Activated naive CD8-positive, alpha-beta T cell treated with anti-CD3 and anti-CD28 coated beads for 36 hours (primary cell): ENCODE measurements at regions not wholly inside any gene's neighbourhood (a gene's known extent, or its start where the extent isn't known, plus 50 kb on each side); places are given as distances from the start of the nearest gene placed in this dataset.

Experiments
- DNase-seq: peaks from one replicate; pipeline ENCODE4 v3.0.0; 2021
- H3K27ac Mint-ChIP-seq: one replicate; pipeline ENCODE4 v1.8.0; 2022; ENCODE audit warnings: mild to moderate bottlenecking, moderate library complexity, mixed read lengths
- H3K27me3 Mint-ChIP-seq: one replicate; pipeline ENCODE4 v1.8.0; 2022; ENCODE audit warnings: mild to moderate bottlenecking, mixed read lengths
- H3K36me3 Mint-ChIP-seq: one replicate; pipeline ENCODE4 v1.8.0; 2021; ENCODE audit warnings: mild to moderate bottlenecking, mixed read lengths
- H3K4me1 Mint-ChIP-seq: one replicate; pipeline ENCODE4 v1.8.0; 2021; ENCODE audit warnings: mixed read lengths
- H3K4me3 Mint-ChIP-seq: one replicate; pipeline ENCODE4 v1.8.0; 2022; ENCODE audit warnings: mild to moderate bottlenecking, moderate library complexity, mixed read lengths
- H3K9me3 Mint-ChIP-seq: one replicate; pipeline ENCODE4 v1.8.0; 2022; ENCODE audit warnings: mixed read lengths

DNA sequence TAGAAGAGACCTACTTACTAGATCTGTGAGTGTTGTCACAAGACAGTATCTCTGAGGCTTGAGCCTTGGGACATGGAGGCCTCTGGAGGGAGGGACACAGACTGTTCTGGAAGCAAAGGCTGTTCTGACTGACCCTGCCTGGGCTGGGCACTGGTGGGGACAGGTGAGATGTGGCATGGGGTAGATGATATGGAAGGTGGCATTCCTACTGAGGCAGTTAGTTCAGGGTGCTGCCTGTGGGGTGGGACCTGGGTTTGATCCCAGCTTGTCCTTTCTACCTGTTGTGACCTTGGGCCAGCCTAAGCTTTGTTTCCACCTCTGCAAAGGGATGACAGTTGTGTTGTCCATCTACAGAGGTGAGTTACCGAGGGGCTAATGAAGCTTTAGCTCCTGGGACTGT, 140.2 kb downstream of the C9orf50 start:
- Mint-ChIP-seq H3K27me3 (no peaks in the 10 kb centered on the region), H3K9me3 (no peaks in the 10 kb centered on the region), H3K4me1 (peaks cover 18% of the 10 kb centered on the region), H3K4me3 (no peak overlapping the region), H3K36me3 (no peaks in the 10 kb centered on the region), H3K27ac (no peak overlapping the region)
- no peak for DNase-seq

DNA sequence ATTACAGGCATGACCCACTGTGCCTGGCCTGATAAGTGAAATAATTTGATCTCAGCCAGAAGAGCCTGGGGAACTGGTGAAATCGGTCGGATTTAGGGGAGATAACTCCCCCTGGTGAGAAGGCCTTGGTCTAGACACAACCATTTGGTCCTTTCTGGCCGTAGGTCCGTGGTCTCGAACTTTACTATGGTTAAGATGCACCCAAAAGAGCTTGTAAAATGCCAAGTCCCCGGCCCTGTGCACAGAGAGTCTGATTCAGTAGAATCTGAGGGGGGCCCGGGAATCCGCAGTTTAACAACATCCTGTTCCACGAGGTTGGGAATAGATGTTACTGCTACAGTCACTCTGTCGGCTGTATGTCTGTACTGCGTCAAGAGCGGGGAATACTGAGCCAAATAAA, 140.7 kb downstream of the C9orf50 start:
- H3K36me3 Mint-ChIP-seq = no peaks in the 10 kb centered on the region
- peaks cover 13% of the 10 kb centered on the region for H3K4me1 Mint-ChIP-seq
- no peak overlapping the region for H3K27ac Mint-ChIP-seq
- DNase-seq = no peak
- no peaks in the 10 kb centered on the region for H3K9me3 Mint-ChIP-seq
- H3K27me3 Mint-ChIP-seq = no peaks in the 10 kb centered on the region
- no peak overlapping the region for H3K4me3 Mint-ChIP-seq

DNA sequence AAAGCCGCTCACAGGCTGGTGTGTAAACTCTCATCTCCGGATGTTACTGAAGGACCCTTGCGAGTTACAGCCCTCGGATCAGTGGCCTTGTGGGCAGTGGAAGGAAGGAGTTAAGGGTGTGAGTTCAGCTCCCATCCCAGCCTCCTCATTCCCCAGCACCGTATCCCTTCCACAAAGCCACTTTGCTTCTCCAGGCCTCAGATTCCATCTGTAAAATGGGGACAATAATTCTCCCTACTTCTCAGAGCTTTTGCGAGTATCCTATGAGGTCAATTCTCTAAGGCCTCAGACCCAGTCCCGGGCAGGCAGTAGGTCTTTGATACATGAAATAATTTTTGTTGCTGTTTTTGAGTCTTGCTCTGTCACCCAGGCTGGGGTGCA, 141.3 kb downstream of the C9orf50 start:
- H3K27me3 Mint-ChIP-seq = no peaks in the 10 kb centered on the region
- H3K27ac Mint-ChIP-seq = no peak overlapping the region
- peaks cover 4% of the 10 kb centered on the region for H3K9me3 Mint-ChIP-seq
- no peak overlapping the region for H3K4me3 Mint-ChIP-seq
- DNase-seq = no peak
- peaks cover 12% of the 10 kb centered on the region for H3K4me1 Mint-ChIP-seq
- H3K36me3 Mint-ChIP-seq = peaks cover 3% of the 10 kb centered on the region

DNA sequence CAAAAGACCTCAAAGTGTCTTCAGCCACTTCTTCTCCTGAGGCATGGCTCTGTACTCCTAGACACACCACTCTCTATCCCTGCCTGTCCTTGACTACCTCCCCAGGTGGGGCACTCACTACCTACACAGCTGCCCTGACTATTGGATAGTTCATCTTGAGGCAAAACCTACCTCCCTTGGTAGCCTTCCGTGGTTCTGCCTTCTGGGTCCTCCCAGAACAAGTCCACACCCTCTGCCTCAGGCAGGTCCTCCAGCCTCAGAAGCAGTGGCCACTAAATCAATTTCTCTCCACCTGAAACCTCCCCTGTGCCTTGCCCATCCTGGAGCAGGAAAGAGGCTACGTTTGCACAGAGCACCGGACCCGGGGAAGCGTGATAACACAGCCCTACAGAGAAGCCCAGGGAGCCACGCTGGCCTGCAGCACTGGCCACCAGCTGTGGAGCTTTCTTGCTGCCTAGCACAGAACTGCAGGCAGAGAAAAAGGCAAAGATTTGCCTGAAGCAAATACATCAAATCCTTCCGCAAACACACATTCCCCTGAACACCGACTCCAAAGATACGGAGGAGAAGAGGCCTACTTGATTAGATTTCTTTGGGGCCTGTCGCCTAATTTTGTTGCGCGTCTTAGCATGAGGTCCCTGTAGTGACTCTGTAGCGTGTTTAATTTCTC, 141.8 kb downstream of the C9orf50 start:
- peaks cover 7% of the 10 kb centered on the region for H3K4me1 Mint-ChIP-seq
- H3K27ac Mint-ChIP-seq = no peak overlapping the region
- no peaks in the 10 kb centered on the region for H3K27me3 Mint-ChIP-seq
- H3K9me3 Mint-ChIP-seq = peaks cover 4% of the 10 kb centered on the region
- no peak for DNase-seq
- H3K4me3 Mint-ChIP-seq = no peak overlapping the region
- peaks cover 3% of the 10 kb centered on the region for H3K36me3 Mint-ChIP-seq

DNA sequence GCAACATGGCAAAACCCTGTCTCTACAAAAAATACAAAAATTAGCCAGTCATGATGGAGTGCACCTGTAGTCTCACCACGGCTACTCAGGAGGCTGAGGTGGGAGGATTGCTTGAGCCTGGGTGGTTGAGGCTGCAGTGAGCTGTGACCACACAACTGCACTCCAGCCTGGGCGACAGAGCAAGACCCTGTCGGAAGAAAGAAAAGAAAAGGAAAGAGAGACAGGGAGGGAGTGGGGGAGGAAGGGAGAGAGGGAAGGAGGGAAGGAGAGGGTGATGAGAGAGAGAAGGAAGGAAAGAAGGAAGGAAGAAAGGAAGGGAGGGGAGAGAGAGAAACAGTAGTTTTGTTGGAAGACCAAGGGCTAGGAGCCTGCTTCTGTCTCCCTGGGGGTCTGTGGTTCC, 142.4 kb downstream of the C9orf50 start:
- no peak overlapping the region for H3K4me3 Mint-ChIP-seq
- no peaks in the 10 kb centered on the region for H3K27me3 Mint-ChIP-seq
- peaks cover 3% of the 10 kb centered on the region for H3K36me3 Mint-ChIP-seq
- H3K9me3 Mint-ChIP-seq = peaks cover 4% of the 10 kb centered on the region
- no peak for DNase-seq
- peaks cover 3% of the 10 kb centered on the region for H3K4me1 Mint-ChIP-seq
- peak overlapping the region; percentile 46 for H3K27ac Mint-ChIP-seq

DNA sequence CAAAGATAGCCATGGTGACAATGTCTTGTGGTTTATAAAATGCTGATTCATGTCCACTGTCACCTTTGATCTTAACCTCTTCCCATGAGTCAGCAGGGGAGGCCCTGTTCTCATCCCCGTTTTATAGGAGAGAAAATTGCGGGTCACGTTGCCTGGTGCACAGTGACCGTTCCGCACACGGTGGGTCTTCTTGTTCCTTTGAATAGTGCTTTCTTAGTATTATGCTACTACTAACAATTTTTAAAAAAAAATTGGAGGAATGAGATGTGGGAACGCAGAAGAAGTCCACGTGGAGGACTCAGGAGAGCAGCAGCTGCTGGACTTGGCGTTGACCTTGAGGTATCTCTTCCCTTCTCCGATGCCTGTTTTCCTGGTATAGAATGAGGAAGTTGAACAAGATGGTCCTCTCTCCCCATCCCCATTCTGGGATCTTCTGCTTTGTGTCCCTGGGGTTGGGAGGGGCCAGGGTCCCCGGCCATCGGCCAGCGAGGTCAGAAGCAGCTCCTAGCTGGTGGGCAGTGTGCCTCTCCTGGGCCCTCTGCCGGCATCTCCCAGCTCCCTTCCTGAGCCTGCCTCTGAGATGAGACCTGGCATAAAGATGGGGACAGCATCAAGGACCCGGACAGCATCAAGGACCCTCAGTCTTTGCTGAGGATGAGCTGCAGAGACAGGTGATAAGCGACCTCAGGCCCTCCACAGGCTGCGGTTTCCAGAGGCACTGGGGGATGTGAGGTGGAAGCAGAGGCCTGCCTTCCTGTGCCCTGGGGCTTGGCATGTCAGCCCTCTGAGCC, 143.9 kb downstream of the C9orf50 start:
- H3K4me3 Mint-ChIP-seq = no peak overlapping the region
- no peak for DNase-seq
- H3K9me3 Mint-ChIP-seq = peaks cover 4% of the 10 kb centered on the region
- H3K36me3 Mint-ChIP-seq = peaks cover 3% of the 10 kb centered on the region
- no peaks in the 10 kb centered on the region for H3K27me3 Mint-ChIP-seq
- peaks cover 4% of the 10 kb centered on the region for H3K4me1 Mint-ChIP-seq
- H3K27ac Mint-ChIP-seq = no peak overlapping the region

DNA sequence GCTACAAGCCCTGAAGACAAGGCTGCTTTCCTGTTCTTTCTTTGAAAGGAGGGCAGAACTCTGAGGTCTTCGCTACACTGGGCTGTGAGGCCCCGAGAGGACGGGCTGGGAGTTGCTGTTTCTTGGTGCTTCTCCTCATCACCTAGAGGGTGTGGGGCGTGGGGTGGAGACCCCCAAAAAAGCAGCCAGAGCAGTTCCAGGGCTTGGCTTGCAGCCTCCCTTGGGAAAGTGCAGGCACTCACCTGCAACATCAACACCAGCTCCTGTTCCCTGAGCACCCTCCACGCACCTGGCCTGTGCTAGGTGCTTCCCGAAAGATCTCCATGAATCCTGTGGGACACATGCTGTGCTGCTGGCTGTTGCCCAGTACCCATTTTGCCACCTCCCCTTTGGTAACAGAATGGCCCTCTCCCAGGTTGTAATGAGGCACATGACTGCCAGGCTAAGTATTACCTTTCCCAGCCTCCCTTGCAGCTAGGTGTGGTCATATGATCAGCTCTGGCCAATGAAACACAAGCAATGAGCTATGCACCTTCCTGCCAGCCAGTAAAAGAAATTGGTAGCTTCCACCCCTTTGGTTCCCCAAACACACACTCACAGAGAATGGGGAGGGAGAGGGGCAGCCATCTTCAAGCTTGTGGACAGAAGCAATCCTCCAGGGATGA, 146.0 kb downstream of the C9orf50 start:
- DNase-seq = no peak
- H3K9me3 Mint-ChIP-seq = peaks cover 4% of the 10 kb centered on the region
- H3K27ac Mint-ChIP-seq = no peak overlapping the region
- peaks cover 21% of the 10 kb centered on the region for H3K4me1 Mint-ChIP-seq
- H3K27me3 Mint-ChIP-seq = no peaks in the 10 kb centered on the region
- peaks cover 3% of the 10 kb centered on the region for H3K36me3 Mint-ChIP-seq
- no peak overlapping the region for H3K4me3 Mint-ChIP-seq

DNA sequence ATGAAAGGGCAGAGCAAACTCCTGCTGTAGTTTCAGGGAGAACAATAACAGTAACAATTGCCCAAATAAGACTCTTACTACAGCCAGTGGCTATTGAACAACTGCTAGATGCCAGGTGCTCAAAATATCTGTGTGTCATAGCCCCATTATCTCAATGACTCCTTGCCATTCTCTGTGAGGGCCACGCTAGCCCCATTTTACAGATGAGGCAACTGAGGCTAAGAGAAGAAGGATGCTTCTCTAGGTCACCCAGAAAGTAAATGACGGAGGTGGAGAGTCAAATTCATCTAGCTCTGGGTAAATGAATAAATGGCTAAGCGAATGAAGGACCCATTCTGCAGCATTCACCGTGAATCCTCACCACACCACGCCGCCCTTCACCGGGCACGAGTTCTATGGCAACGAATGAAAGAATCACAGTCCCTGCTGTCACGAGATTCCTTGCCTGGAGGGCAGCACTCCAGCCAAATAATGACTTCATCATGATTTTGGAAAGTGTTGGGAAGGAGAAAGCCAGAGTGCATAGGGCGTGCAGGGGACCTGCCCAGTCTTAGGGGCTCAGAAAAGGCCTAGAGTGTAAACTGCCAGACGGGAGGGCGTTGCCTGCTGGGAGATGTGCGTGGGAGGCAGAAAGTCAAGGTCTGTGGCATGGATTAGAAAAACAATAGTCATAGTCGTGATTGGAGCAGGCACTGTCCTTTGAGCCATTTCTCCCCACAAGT, 147.2 kb downstream of the C9orf50 start:
- H3K27me3 Mint-ChIP-seq = no peaks in the 10 kb centered on the region
- H3K36me3 Mint-ChIP-seq = peaks cover 3% of the 10 kb centered on the region
- no peak overlapping the region for H3K4me3 Mint-ChIP-seq
- H3K4me1 Mint-ChIP-seq = peaks cover 22% of the 10 kb centered on the region
- no peak overlapping the region for H3K27ac Mint-ChIP-seq
- H3K9me3 Mint-ChIP-seq = peaks cover 4% of the 10 kb centered on the region
- DNase-seq = no peak

DNA sequence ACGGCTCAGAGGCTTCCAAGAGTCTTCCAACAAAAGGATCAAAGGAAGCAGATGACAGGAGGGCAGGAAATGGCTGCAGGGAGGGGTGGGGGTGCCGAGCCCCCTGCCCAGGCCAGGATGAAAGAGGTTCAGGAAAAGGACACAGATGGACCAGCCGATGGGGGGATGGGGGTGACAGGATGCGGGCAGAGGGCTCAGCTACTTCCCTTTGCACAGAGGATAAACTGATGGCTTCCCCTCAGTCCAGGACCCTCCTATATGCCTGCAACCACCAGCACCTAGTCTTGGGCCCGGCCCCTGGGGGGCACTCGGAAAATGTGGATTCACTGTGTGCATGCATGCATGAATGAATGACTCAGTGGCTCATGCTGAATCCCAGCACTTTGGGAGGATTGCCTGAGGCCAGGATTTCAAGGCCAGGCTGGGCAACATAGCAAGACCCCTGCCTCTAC, 148.2 kb downstream of the C9orf50 start:
- DNase-seq = no peak
- H3K4me1 Mint-ChIP-seq = peaks cover 22% of the 10 kb centered on the region
- H3K9me3 Mint-ChIP-seq = peaks cover 4% of the 10 kb centered on the region
- H3K27me3 Mint-ChIP-seq = no peaks in the 10 kb centered on the region
- H3K36me3 Mint-ChIP-seq = peaks cover 3% of the 10 kb centered on the region
- no peak overlapping the region for H3K27ac Mint-ChIP-seq
- H3K4me3 Mint-ChIP-seq = no peak overlapping the region

DNA sequence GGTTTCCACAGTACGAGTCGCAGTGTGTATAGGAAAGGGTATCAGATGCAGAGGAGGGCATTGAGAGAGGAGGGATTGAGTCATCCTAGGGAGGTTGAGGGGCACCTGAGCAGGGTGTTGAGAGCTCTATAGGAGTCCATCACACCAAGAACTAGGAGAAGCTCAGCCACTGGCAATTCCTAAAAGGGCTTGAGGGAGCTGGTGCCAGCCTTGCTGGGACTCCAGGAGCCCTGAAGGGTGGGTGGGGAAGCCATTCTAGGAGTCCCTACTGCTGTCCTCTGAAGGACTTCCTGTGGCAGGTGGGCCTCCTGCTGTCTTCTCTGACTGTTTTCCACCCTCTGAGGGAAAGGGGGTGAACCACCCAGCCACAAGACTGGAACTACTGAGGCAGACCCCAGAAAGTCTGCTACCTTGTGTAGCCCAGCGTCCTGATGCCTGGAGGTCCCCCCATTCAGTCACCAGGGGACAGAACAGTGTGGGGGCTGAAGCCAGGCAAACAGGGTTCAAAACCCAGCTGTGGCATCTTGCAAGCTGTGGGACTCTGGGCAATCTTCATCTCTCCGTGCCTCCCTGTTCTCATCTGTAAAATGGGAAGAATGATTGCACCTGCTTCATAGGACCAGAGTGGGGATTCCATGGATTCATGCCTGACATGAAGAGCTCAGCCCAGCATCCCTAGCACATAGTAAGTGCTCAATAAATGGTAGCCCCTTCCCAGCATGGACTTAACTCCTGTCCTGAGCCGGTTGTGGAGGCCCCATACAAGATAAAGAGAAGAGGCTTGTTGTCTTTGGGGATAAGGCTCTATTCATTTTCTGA, 149.5 kb downstream of the C9orf50 start:
- H3K27me3 Mint-ChIP-seq = no peaks in the 10 kb centered on the region
- H3K36me3 Mint-ChIP-seq = peaks cover 3% of the 10 kb centered on the region
- H3K4me3 Mint-ChIP-seq = peak overlapping the region; percentile 41
- DNase-seq = peak; percentile 27
- peaks cover 4% of the 10 kb centered on the region for H3K9me3 Mint-ChIP-seq
- H3K27ac Mint-ChIP-seq = peak overlapping the region; percentile 31
- H3K4me1 Mint-ChIP-seq = peaks cover 22% of the 10 kb centered on the region

DNA sequence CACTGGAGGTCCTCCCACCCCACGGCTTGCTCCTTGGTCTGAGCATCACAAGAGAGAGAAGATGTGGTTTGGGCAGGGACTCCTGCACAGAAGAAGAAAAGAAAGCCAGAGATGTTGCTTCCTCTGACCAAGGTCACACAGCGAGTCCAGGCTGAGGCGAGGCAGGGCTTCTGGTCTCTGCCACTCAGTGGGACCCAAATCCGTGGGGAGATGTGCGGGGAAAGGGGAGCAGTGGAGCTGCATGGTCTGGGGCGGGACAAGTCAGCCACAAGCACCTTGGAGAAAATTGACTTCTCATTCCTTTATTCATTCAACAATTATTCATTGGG, 150.9 kb downstream of the C9orf50 start:
- Mint-ChIP-seq H3K27ac (no peak overlapping the region), H3K4me1 (peaks cover 22% of the 10 kb centered on the region), H3K9me3 (peaks cover 2% of the 10 kb centered on the region), H3K27me3 (no peaks in the 10 kb centered on the region), H3K4me3 (no peak overlapping the region), H3K36me3 (peaks cover 2% of the 10 kb centered on the region)
- DNase-seq = no peak

DNA sequence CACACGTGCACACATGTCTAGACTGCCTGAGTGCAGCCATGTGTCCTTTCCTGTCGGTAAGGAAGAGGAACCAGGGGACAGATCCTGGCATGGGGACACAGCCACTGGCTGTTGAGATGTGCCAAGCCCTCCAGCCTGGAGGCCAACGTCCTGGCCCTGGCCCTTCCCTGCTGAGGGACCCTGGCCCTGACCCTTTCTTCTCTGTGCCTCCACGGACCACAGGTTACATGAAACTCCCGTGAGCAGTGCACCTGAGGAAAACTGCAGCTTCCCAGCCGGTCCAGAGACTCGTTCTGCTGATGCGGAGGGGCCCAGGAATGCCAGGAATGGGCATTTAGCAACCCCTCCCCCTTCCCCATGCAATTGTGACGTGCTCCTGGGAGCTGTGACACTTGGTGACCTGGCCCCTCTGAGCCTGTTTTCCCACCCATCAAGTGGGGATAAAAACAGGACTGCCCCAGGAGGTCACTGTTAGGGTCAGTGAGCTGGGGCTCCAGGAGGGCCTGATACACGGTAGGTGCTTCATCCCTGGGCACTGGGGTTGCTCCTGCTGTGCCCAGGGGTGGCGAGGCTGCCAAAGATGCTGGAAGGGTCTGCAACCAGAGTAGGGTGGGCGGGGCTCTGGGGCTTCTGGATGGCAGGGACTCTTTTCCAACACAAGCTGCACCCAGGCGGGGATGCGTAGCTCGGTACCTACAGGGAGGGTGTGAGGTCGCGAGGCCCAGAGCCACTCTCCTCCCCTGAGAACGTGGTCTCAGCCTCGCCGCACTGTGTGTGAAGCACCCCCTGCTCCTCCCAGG, 151.5 kb downstream of the C9orf50 start:
- Mint-ChIP-seq H3K27ac (no peak overlapping the region), H3K9me3 (no peaks in the 10 kb centered on the region), H3K36me3 (no peaks in the 10 kb centered on the region), H3K4me1 (peaks cover 22% of the 10 kb centered on the region), H3K27me3 (no peaks in the 10 kb centered on the region), H3K4me3 (no peak overlapping the region)
- no peak for DNase-seq

DNA sequence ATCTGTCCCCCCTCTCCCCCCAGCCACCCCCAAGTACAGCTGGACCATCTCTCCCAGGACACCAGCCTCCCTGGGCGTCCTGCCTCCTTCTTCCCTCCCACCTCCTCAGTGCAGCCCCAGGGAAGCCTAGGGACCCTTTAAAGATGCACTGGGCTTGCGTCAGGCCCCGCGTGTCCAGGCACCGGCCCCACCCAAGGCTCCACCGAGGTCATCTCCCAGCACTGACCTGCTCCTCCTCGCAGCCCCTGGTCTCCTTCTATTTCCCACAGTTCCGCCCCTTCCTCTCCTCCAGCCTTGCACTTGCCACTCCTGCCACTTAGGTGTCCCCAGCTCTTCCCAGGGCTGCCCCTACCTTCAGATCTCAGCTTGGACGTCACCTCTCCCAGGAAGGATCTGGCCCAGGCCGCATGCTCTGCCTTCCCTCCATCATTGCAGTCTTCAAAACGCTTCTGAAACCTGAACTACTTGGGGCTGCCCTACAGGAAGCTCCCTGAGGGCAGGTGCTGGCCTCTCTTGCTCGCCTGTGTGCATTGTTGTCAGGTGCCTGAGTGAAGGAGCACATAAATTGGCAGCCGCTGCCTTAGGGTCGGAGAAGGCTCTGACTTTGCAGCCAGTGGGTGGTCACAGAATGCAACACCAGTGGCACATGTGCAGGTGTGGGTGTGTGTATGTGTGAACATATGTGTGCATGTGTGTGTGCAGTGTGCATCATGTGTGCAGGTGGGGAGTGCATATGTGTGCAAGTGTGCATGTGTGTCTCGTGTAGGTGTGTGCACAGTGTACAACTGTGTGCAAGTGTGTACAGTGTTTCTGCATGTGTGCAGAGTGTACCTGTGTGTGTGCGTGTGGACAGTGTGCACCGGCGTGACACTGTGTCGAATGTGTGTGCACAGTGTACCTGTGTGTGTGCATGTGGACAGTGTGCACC, 152.9 kb downstream of the C9orf50 start:
- Mint-ChIP-seq H3K27me3 (no peaks in the 10 kb centered on the region), H3K36me3 (no peaks in the 10 kb centered on the region), H3K4me1 (peaks cover 22% of the 10 kb centered on the region), H3K4me3 (no peak overlapping the region), H3K27ac (no peak overlapping the region), H3K9me3 (no peaks in the 10 kb centered on the region)
- no peak for DNase-seq
